ENCODE measurements at regions not wholly inside any gene's neighbourhood (a gene's known extent, or its start where the extent isn't known, plus 50 kb on each side); places are given as distances from the start of the nearest gene placed in this dataset.
A peak's percentile ranks its signal among the peaks of the same experiment; 100 is the strongest.
"Not testable (repeated sequence)": the region's sequence is repeated elsewhere in the genome, so short reads cannot be mapped to it uniquely, and the experiment has no call there.

DNA sequence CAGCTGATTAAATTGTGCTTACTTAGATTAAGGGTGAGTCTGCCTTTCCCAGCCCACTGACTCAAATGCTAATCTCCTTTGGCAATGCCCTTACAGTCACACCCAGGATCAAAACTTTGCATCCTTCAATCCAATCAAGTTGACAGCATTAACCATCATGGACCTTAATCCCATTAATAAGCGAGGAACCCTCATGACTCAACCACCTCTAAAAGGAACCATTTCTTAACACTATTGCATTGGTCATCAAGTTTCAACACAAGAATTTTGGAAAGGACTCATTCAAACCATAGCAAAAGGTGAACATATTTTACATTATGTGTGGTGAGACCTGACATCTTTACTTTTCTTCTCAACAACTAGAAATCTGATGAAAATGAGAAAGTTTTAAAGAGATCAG lies 187.0 kb downstream of the OSR1 start:
- no peak overlapping the region for H3K4me3 ChIP-seq (ENCODE audit: low read length)
- TF ChIP-seq CTCF (conservative IDR thresholded peaks at IDR 0.05; ENCODE audit: low read length): no peak
- DNase-seq (ENCODE audit: low read depth): no peak

DNA sequence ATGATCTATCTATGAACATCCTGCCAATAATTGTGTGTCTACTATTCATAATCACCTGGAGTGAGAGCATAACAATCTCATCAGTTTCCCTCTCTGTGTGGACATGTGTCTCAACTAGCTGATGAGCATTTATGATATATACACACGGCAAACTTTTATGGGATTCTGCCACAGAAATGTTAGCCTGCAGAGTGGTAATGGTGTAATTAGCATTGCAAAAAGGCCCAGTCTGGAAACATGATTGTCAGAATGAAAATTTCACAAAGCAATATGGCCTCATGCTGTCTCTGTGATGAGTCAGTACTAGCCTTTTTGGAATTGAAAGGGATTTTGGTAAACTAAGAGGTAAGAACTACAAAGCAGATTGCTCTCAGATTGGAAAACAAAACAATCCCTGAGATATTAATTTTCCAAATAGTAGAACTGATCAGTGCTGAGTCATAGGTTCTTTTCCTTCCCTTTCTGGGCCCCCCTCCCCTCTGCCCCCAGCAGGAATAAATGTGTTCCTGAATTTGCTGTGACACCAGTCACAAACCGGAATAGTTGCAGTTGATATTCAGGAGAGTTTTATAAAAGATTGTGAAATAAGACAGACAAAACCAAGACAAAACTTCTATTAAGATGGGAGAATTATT lies 189.2 kb downstream of the OSR1 start:
- no peak for TF ChIP-seq CTCF (conservative IDR thresholded peaks at IDR 0.05; ENCODE audit: low read length)
- no peak for DNase-seq (ENCODE audit: low read depth)
- H3K4me3 ChIP-seq (ENCODE audit: low read length): no peak overlapping the region

GRCh38 chr2:19164099-19164498 lies 194.3 kb downstream of the OSR1 start:
- DNase-seq (ENCODE audit: low read depth); H3K4me3 ChIP-seq (ENCODE audit: low read length): not testable (repeated sequence)

- no peak for TF ChIP-seq CTCF (conservative IDR thresholded peaks at IDR 0.05; ENCODE audit: low read length)
- H3K4me3 ChIP-seq (ENCODE audit: low read length): no peak overlapping the region
- no peak for DNase-seq (ENCODE audit: low read depth)
Measured at GRCh38 chr2:19158896-19159295, 199.5 kb downstream of the OSR1 start.

- no peak for DNase-seq (ENCODE audit: low read depth)
- TF ChIP-seq CTCF (conservative IDR thresholded peaks at IDR 0.05; ENCODE audit: low read length): peak; percentile 15; the same call in 1 of the 2 replicates
- H3K4me3 ChIP-seq (ENCODE audit: low read length): no peak overlapping the region
Measured at GRCh38 chr2:19158211-19158610, 200.2 kb downstream of the OSR1 start.

DNA sequence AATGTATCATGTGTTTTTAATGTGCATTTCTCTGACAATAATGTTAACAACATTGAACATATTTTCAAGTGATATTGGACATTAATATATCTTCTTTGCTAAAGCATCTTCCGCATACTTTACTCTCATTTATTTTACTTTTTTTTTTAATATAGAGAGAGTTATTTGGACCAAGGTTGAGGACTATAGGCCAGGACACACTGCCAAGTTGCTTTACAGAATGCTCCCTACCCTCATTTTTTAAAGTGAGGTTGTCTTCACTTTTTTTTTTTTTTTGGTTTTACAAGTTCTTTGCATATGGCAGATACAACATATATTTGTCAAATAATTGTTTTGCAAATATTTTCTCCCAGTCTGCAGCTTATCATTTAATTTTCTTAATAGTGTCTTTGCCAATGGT lies 201.8 kb downstream of the OSR1 start:
- DNase-seq (ENCODE audit: low read depth): no peak
- no peak for TF ChIP-seq CTCF (conservative IDR thresholded peaks at IDR 0.05; ENCODE audit: low read length)
- no peak overlapping the region for H3K4me3 ChIP-seq (ENCODE audit: low read length)

DNA sequence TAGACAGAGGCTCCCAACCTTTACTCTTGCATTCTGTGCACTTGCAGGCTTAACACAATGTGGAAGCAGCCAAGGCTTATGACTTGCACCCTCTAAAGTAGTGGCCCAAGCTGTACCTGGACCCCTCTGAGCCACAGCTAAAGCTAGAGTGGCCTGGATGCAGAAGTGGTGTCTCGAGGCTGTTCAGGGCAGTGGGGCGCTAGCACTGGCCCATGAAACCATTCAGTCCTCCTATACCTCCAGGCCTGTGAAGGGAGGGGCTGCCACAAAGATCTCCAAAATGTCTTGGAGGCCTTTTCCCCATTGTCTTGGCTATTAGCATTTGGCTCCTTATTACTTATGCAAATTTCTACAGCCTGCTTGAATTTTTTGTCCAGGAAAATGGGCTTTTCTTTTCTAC lies 207.7 kb downstream of the OSR1 start:
- no peak overlapping the region for H3K4me3 ChIP-seq (ENCODE audit: low read length)
- no peak for TF ChIP-seq CTCF (conservative IDR thresholded peaks at IDR 0.05; ENCODE audit: low read length)
- no peak for DNase-seq (ENCODE audit: low read depth)

GRCh38 chr2:19146867-19147266 lies 211.6 kb downstream of the OSR1 start:
- TF ChIP-seq CTCF (conservative IDR thresholded peaks at IDR 0.05; ENCODE audit: low read length): no peak
- no peak for DNase-seq (ENCODE audit: low read depth)
- H3K4me3 ChIP-seq (ENCODE audit: low read length): no peak overlapping the region
